HepG2 (cell line): ENCODE measurements at regions not wholly inside any gene's neighbourhood (a gene's known extent, or its start where the extent isn't known, plus 50 kb on each side); places are given as distances from the start of the nearest gene placed in this dataset.

Source experiments
- BRCA1 ChIP-seq: sonication (generic); formaldehyde crosslinking; IDR thresholded peaks from 2 replicates; pipeline ENCODE4 v1.4.0; 2020; ENCODE audit warnings: missing genetic modification reagents
- MAX ChIP-seq: IDR thresholded peaks from 2 replicates; pipeline ENCODE4 v1.6.1; 2012; ENCODE audit warnings: inconsistent platforms
- PBX3 ChIP-seq: sonication (generic); formaldehyde crosslinking; IDR thresholded peaks from 2 replicates; pipeline ENCODE4 v1.8.1; 2023; ENCODE audit warnings: missing genetic modification reagents, inconsistent platforms, borderline replicate concordance

DNA sequence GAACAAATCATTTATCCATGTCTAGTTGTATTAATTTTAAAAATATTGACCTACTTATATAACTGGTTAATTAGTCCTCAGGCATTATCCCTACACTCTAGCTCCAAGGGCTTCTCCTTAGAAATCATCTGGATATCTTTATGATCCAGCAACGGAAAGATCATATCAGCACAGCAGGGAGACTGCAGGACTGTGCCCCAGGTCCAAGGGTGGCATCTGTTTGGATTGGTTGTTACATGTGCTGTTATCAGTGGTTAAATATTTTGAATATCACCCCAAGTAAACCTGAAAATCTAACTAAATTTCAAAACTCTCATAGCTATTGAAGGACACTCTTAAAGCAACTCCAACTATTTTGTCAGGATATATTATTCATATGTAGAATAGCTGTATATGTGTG lies 556.2 kb upstream of the ZEB2 start:
- no peak for TF ChIP-seq BRCA1
- TF ChIP-seq PBX3 (CRISPR knock-in tag), result no peak
- no peak for TF ChIP-seq MAX
